Esophagus muscularis mucosa (tissue), 4 donors: ENCODE measurements at regions not wholly inside any gene's neighbourhood (a gene's known extent, or its start where the extent isn't known, plus 50 kb on each side); places are given as distances from the start of the nearest gene placed in this dataset.

ENCODE experiments used
- DNase-seq: peaks from one replicate; pipeline ENCODE4 v3.0.0-alpha.2; 2017; ENCODE audit errors: extremely low spot score
- H3K27ac ChIP-seq, 4 donors: fragments of 200-600 bp; sonication (generic); replicated peaks in 1 of 4; 1 replicate in 3 of 4; 2 replicates in 1 of 4; pipeline ENCODE4 v1.5.1; 2016 to 2019; ENCODE audit warnings: mild to moderate bottlenecking in 1 of 4
- H3K27me3 ChIP-seq, 4 donors: fragments of 200-600 bp; sonication (generic); one replicate each; pipeline versions ENCODE4 v1.5.1 to v1.6.0; 2016 to 2019
- H3K36me3 ChIP-seq, 4 donors: fragments of 200-600 bp; sonication (generic); one replicate each; pipeline ENCODE4 v1.5.1; 2016 to 2019
- H3K4me1 ChIP-seq, 4 donors: fragments of 200-600 bp; sonication (generic); one replicate each; pipeline ENCODE4 v1.5.1; 2016 to 2019
- H3K4me3 ChIP-seq, 4 donors: fragments of 200-600 bp; sonication (generic); 1 replicate in 2 of 4; 2 replicates in 2 of 4; pipeline ENCODE4 v1.5.1; 2016 to 2019; ENCODE audit warnings: mild to moderate bottlenecking in 4 of 4, moderate library complexity in 1 of 4
- H3K9me3 ChIP-seq, 4 donors: fragments of 200-600 bp; sonication (generic); 1 replicate in 3 of 4; 2 replicates in 1 of 4; pipeline ENCODE4 v1.5.1; 2016 to 2019
- EP300 ChIP-seq: sonication (generic); formaldehyde crosslinking; IDR thresholded peaks from one replicate; pipeline ENCODE4 v1.6.1; 2017; ENCODE audit warnings: antibody characterized with exemption
- POLR2A ChIP-seq: fragments of 450-650 bp; IDR thresholded peaks from one replicate; pipeline ENCODE4 v1.6.1; 2017; ENCODE audit warnings: antibody characterized with exemption, moderate library complexity, mild to moderate bottlenecking, low read depth
- POLR2AphosphoS5 ChIP-seq, 2 donors: sonication (generic); formaldehyde crosslinking; IDR thresholded peaks; one replicate each; pipeline ENCODE4 v1.6.1; 2017; ENCODE audit warnings: antibody characterized with exemption in 2 of 2
- WGBS: methylation state at CpG from one replicate; pipeline ENCODE4 v1.1.5; 2018; 5-methylcytosine and 5-hydroxymethylcytosine counted together
- intact Hi-C: fragments of 100-400 bp; cut with DNase I; formaldehyde crosslinking; loops from one replicate; pipeline ENCODE4 v1.15.1; 2023
- TF ChIP-seq, protein P1 (sequence below), 3 experiments: fragments of 200-600 bp in 2 of 3; fragments of 450-650 bp in 1 of 3; sonication (generic) in 2 of 3; IDR thresholded peaks; one replicate each; pipeline ENCODE4 v1.5.1; 2017 to 2019; ENCODE audit warnings: antibody characterized with exemption in 3 of 3, mild to moderate bottlenecking in 2 of 3, moderate library complexity in 1 of 3

DNA sequence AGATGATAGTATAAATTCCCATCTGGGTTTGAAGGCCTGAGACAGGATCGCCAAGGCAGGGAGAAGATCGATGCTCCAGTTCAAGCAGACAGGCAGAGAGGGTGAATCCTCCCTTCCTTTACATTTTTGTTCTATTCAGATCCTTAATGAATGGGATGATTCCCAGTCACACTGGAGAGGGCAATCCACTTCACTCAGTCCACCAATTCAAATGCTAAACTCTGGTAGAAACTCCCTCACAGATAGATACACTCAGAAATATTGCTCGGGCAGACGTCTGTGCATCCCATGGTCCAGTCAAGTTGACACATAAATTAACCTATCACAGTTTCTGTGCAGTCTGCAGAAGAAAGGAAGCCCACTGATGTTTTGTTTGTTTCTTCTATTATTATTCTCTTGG lies 193.1 kb upstream of the ZNF462 start:
- WGBS = 99% methylated on average over 4 of the region's 4 CpGs
- Histone ChIP-seq H3K4me1 (peaks cover 0 to 12% (median 9%) of the 10 kb centered on the region in 4 donors), H3K4me3 (no peak overlapping the region), H3K27ac (no peak overlapping the region), H3K9me3 (no peaks in the 10 kb centered on the region), H3K27me3 (no peaks in the 10 kb centered on the region), H3K36me3 (no peaks in the 10 kb centered on the region)
- no peak for TF ChIP-seq EP300
- TF ChIP-seq, protein P1, sequence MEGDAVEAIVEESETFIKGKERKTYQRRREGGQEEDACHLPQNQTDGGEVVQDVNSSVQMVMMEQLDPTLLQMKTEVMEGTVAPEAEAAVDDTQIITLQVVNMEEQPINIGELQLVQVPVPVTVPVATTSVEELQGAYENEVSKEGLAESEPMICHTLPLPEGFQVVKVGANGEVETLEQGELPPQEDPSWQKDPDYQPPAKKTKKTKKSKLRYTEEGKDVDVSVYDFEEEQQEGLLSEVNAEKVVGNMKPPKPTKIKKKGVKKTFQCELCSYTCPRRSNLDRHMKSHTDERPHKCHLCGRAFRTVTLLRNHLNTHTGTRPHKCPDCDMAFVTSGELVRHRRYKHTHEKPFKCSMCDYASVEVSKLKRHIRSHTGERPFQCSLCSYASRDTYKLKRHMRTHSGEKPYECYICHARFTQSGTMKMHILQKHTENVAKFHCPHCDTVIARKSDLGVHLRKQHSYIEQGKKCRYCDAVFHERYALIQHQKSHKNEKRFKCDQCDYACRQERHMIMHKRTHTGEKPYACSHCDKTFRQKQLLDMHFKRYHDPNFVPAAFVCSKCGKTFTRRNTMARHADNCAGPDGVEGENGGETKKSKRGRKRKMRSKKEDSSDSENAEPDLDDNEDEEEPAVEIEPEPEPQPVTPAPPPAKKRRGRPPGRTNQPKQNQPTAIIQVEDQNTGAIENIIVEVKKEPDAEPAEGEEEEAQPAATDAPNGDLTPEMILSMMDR (IDR thresholded peaks at IDR 0.05) = no peak
- TF ChIP-seq POLR2AphosphoS5 (IDR thresholded peaks at IDR 0.05) = no peak
- no peak for TF ChIP-seq POLR2A
- DNase-seq = no peak
- intact Hi-C loops = no loop called here

DNA sequence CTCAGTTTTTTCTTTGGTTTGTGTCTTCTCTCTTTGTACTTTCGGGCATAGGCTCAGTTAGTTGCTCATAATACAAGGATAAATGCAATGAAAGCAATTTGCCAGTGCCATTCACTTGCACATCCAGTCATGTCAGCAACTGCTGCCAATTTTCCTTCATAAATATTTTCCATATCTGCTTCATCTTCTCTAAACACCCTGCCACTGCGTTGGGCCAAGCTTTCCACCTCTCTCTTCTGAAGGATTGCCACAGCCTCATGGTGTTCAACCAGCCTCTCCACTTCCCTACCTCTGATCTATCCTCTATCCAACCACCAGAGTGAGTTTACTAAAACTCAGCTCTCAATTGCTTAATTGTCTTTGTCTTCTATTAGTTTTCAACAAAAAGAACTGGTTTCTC lies 192.5 kb upstream of the ZNF462 start:
- no peaks in the 10 kb centered on the region for H3K9me3 ChIP-seq
- DNase-seq = no peak
- peaks cover 0 to 12% (median 9%) of the 10 kb centered on the region in 4 donors for H3K4me1 ChIP-seq
- H3K36me3 ChIP-seq = no peaks in the 10 kb centered on the region
- H3K27me3 ChIP-seq = no peaks in the 10 kb centered on the region
- H3K27ac ChIP-seq = no peak overlapping the region
- TF ChIP-seq POLR2AphosphoS5 (IDR thresholded peaks at IDR 0.05) (no peak), EP300 (no peak), POLR2A (no peak)
- TF ChIP-seq, protein P1 (IDR thresholded peaks at IDR 0.05) = no peak
- intact Hi-C loops = no loop called here
- no peak overlapping the region for H3K4me3 ChIP-seq
- WGBS = 57% methylated on average over 2 of the region's 2 CpGs

DNA sequence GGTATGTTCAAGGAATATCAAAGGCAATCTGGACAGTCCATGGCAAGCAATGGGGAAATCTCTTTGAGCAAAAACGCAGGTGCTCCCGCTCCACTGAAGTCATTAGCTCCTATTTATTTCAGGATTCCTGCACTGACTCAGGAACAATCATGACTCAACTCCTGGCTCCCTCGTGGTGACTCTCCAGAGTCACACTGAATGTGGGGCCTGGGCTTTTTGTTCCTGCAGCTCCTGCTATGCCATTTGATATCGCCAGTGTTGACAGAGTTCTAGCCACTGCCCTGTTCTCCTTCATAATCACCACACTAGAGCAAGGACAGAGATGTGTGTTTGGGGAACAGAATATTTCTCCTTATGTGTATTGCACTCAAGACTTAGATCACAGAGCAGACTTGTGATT lies 187.2 kb upstream of the ZNF462 start:
- intact Hi-C loops = no loop called here
- no peak for TF ChIP-seq POLR2AphosphoS5 (IDR thresholded peaks at IDR 0.05)
- no peak for TF ChIP-seq EP300
- no peak for TF ChIP-seq POLR2A
- TF ChIP-seq, protein P1 (IDR thresholded peaks at IDR 0.05) = no peak
- Histone ChIP-seq H3K4me3 (no peak overlapping the region), H3K36me3 (no peaks in the 10 kb centered on the region), H3K27ac (no peak overlapping the region), H3K9me3 (no peaks in the 10 kb centered on the region), H3K27me3 (no peaks in the 10 kb centered on the region), H3K4me1 (no peaks in the 10 kb centered on the region)
- 91% methylated on average over 4 of the region's 4 CpGs for WGBS
- DNase-seq = no peak

DNA sequence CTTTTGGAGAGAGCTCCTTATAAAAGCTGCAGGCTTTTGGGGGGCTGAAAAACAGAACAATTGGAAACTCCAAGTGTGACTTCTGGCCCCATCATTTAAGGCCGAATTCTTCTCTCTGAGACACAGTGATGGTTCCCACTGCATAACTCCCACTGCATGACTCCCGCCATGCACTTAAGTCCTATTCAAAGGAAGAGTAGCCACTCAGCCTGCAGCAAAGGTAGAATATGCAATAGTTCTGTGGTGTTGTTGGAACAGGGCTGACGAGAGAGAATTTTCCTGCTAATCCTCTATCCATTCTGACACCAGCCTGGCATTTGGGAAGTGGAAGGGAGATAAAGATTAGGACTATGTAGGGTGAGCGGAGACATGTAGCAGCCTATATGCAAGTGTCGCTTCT lies 185.6 kb upstream of the ZNF462 start:
- Histone ChIP-seq H3K36me3 (no peaks in the 10 kb centered on the region), H3K9me3 (no peaks in the 10 kb centered on the region), H3K4me3 (no peak overlapping the region), H3K27me3 (no peaks in the 10 kb centered on the region), H3K27ac (no peak overlapping the region), H3K4me1 (no peaks in the 10 kb centered on the region)
- no peak for DNase-seq
- 89% methylated on average over 5 of the region's 5 CpGs for WGBS
- TF ChIP-seq POLR2AphosphoS5 (IDR thresholded peaks at IDR 0.05) = no peak
- TF ChIP-seq, protein P1 (IDR thresholded peaks at IDR 0.05) = no peak
- no peak for TF ChIP-seq POLR2A
- TF ChIP-seq EP300 = no peak
- intact Hi-C loops = no loop called here

DNA sequence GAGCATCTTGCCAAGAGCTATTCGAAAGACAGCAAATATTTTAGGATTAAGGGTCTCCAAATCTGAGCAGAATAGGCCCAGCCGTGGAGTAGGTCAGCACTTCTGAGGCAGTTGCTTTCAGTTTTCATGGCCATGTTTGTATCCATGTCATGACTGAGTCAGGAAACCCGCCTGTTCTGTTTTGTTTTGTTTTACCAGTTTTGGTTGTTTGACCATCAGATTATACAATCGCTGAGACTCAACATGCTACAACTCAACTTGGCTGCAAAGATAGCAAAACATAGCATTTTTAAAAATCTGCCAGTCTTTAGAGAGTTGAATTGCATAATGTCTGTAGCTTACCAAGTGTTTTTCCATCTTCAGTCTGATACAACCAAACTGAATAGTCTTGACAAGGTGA lies 185.1 kb upstream of the ZNF462 start:
- no peaks in the 10 kb centered on the region for H3K27me3 ChIP-seq
- TF ChIP-seq POLR2A (no peak), EP300 (no peak), POLR2AphosphoS5 (IDR thresholded peaks at IDR 0.05) (no peak)
- TF ChIP-seq, protein P1 (IDR thresholded peaks at IDR 0.05) = no peak
- intact Hi-C loops = no loop called here
- H3K27ac ChIP-seq = no peak overlapping the region
- H3K9me3 ChIP-seq = no peaks in the 10 kb centered on the region
- no peak overlapping the region for H3K4me3 ChIP-seq
- no peaks in the 10 kb centered on the region for H3K36me3 ChIP-seq
- H3K4me1 ChIP-seq = no peaks in the 10 kb centered on the region
- DNase-seq = no peak
- 90% methylated on average over 4 of the region's 4 CpGs for WGBS
